ENCODE measurements at regions not wholly inside any gene's neighbourhood (a gene's known extent, or its start where the extent isn't known, plus 50 kb on each side); places are given as distances from the start of the nearest gene placed in this dataset.
"Not testable (repeated sequence)": the region's sequence is repeated elsewhere in the genome, so short reads cannot be mapped to it uniquely, and the experiment has no call there.

DNA sequence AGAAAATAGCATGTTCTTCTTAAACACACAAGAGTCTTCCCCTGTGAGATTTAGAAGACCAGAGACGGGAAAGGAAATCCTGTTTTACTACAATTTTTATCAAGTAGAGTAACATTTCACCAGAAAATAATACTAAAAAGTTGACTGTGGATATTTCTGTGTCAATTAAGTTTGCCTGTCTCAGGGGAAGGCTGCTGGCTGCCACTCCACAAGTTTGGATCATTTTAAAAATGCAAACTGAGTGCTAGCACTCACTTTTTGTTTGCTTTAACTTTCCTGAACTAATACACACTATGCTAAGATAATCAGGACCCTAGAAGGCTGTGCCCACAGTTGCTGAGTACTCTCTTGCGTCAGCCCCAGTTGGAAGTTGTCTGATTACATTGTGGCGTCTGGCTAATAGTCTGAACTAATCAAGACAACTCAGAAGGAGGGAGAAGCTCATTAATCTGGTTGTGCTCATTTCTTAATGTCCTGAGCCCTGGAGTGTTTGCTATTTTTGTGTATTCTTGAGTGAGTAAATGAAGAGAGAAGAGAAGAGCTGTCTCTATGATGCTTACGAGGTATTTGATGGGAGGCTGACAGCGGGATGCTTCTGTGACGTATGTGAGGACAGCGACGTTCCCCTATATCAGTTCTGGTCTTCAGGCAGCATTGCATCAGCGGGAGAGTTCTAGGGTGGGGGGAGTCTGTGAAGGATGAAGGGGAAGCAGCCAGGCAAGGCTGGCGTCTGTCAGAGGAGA, 664.2 kb downstream of the QKI start:
- no peak overlapping the region for H3K27ac ChIP-seq
- no peaks in the 10 kb centered on the region for H3K36me3 ChIP-seq
- no peak for TF ChIP-seq POLR2A (IDR thresholded peaks at IDR 0.05)
- TF ChIP-seq, protein P1, sequence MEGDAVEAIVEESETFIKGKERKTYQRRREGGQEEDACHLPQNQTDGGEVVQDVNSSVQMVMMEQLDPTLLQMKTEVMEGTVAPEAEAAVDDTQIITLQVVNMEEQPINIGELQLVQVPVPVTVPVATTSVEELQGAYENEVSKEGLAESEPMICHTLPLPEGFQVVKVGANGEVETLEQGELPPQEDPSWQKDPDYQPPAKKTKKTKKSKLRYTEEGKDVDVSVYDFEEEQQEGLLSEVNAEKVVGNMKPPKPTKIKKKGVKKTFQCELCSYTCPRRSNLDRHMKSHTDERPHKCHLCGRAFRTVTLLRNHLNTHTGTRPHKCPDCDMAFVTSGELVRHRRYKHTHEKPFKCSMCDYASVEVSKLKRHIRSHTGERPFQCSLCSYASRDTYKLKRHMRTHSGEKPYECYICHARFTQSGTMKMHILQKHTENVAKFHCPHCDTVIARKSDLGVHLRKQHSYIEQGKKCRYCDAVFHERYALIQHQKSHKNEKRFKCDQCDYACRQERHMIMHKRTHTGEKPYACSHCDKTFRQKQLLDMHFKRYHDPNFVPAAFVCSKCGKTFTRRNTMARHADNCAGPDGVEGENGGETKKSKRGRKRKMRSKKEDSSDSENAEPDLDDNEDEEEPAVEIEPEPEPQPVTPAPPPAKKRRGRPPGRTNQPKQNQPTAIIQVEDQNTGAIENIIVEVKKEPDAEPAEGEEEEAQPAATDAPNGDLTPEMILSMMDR (IDR thresholded peaks at IDR 0.05), result no peak
- TF ChIP-seq POLR2AphosphoS5 (IDR thresholded peaks at IDR 0.05), result no peak
- DNase-seq (ENCODE audit: low spot score), result no peak
- no peaks in the 10 kb centered on the region for H3K27me3 ChIP-seq (replicated peaks; ENCODE audit: insufficient read depth)
- 76% methylated on average over 10 of the region's 10 CpGs for WGBS
- intact Hi-C loops (cut with DNase I), result no loop called here
- no peaks in the 10 kb centered on the region for H3K4me1 ChIP-seq (replicated peaks)
- no peaks in the 10 kb centered on the region for H3K9me3 ChIP-seq
- H3K4me3 ChIP-seq, result no peak overlapping the region

DNA sequence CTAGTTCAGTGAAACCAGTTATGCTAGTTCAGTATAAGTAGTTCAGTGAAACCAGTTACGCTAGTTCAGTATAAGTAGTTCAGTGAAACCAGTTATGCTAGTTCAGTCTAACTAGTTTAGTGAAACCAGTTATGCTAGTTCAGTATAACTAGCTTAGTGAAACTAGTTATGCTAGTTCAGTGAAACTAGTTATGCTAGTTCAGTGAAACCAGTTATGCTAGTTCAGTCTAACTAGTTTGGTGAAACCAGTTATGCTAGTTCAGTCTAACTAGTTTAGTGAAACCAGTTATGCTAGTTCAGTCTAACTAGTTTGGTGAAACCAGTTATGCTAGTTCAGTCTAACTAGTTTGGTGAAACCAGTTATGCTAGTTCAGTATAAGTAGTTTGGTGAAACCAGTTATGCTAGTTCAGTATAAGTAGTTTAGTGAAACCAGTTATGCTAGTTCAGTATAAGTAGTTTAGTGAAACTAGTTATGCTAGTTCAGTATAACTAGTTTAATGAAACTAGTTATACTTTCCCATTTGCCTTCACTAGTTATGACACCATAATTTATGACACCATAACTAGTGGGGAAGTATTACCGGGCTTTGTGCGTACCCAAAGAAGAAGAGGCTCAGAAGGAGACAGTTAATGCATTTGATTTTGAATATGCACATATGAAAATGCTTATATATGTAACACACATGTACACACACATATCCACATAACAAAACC, 662.5 kb downstream of the QKI start:
- intact Hi-C loops (cut with DNase I); DNase-seq (ENCODE audit: low spot score); H3K9me3 ChIP-seq; H3K4me3 ChIP-seq; H3K36me3 ChIP-seq; H3K4me1 ChIP-seq (replicated peaks); H3K27ac ChIP-seq; H3K27me3 ChIP-seq (replicated peaks; ENCODE audit: insufficient read depth): not testable (repeated sequence)
- WGBS, result 61% methylated on average over 3 of the region's 3 CpGs

DNA sequence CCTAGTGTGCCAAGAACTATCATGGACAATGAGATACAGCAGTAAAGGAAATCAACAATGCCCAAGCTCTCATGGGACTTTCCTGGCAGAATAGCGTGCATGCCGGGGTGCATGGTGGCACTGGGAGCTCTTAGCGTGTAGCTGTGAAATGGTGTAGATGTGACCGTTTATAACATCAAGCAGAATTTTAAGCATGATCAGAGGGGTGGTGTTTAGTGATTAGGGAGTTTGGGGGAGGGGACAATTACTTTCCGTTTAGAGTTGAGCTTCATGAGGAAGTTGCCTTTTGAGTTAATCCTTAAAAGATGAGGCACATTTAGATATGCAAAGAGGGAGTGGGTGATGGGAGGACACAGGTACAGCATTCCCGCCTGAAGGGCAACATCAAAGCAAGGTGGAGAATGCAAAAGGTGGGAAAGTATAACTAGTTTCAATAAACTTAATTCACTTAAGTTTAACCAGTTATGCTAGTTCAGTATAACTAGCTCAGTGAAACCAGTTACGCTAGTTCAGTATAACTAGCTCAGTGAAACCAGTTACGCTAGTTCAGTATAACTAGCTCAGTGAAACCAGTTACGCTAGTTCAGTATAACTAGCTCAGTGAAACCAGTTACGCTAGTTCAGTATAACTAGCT, 661.6 kb downstream of the QKI start:
- intact Hi-C loops (cut with DNase I), result no loop called here
- WGBS, result 91% methylated on average over 9 of the region's 10 CpGs
- Histone ChIP-seq H3K4me3 (no peak overlapping the region), H3K9me3 (no peaks in the 10 kb centered on the region), H3K27ac (no peak overlapping the region), H3K27me3 (replicated peaks; ENCODE audit: insufficient read depth) (no peaks in the 10 kb centered on the region), H3K4me1 (replicated peaks) (no peaks in the 10 kb centered on the region), H3K36me3 (no peaks in the 10 kb centered on the region)
- TF ChIP-seq POLR2AphosphoS5 (IDR thresholded peaks at IDR 0.05) (no peak), POLR2A (IDR thresholded peaks at IDR 0.05) (no peak)
- TF ChIP-seq, protein P1 (IDR thresholded peaks at IDR 0.05), result no peak
- DNase-seq (ENCODE audit: low spot score), result no peak

DNA sequence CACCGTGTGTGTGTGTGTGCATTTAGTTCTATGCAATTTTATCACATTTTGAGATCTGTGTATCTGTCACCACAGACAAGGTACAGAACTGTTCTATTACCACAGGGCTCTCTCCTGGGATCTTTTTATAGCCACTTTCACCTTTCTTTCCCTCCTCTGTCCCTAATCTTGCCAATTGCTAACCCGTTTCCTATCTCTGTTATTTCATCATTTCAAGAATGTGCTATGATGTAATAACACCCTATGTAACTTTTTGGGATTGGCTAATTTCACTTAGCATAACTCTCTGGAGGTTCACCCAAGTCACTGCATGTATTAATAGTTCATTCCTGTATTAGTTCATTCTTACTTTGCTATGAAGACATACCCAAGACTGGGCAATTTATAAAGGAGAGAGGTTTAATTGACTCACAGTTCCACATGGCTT, 657.7 kb downstream of the QKI start:
- H3K9me3 ChIP-seq, result no peaks in the 10 kb centered on the region
- intact Hi-C loops (cut with DNase I), result no loop called here
- DNase-seq (ENCODE audit: low spot score), result no peak
- H3K27ac ChIP-seq, result no peak overlapping the region
- 27% methylated on average over 2 of the region's 2 CpGs for WGBS
- H3K4me1 ChIP-seq (replicated peaks), result no peaks in the 10 kb centered on the region
- H3K36me3 ChIP-seq, result no peaks in the 10 kb centered on the region
- no peaks in the 10 kb centered on the region for H3K27me3 ChIP-seq (replicated peaks; ENCODE audit: insufficient read depth)
- TF ChIP-seq POLR2AphosphoS5 (IDR thresholded peaks at IDR 0.05) (no peak), POLR2A (IDR thresholded peaks at IDR 0.05) (no peak)
- TF ChIP-seq, protein P1 (IDR thresholded peaks at IDR 0.05), result no peak
- no peak overlapping the region for H3K4me3 ChIP-seq

DNA sequence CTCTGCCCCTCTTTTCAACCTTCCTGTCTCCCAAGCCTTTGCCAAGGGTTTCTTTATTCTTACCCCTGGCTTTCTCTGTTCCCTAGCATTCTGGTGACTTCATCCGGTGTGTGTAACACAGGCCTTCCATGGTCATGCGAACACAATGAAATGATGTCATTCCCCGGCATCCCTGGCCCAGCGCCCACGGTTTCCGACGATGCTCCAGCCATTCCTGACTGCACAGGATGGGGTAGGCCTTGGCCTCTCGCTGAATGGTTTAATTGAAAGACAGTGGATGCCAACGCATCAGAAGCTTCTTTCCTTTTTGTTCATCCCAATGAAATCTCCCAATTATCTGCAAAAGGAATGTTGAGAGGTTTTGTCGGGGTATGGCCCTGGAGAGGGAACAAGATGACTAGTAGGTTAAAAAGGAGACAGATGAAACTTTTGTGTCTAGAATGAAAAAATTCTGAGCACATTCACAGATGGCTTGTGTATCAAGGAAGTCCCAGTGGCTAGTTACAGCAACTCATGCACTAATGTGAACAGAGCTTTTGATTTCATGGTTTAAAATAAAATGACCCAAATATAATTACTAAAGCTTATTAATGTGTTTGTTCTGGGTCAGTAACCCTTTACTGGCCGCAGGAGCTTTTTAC, 655.0 kb downstream of the QKI start:
- Histone ChIP-seq H3K27me3 (replicated peaks; ENCODE audit: insufficient read depth) (no peaks in the 10 kb centered on the region), H3K36me3 (no peaks in the 10 kb centered on the region), H3K4me3 (no peak overlapping the region), H3K9me3 (no peaks in the 10 kb centered on the region), H3K4me1 (replicated peaks) (no peaks in the 10 kb centered on the region), H3K27ac (no peak overlapping the region)
- DNase-seq (ENCODE audit: low spot score), result no peak
- no peak for TF ChIP-seq POLR2AphosphoS5 (IDR thresholded peaks at IDR 0.05)
- TF ChIP-seq, protein P1 (IDR thresholded peaks at IDR 0.05), result no peak
- no peak for TF ChIP-seq POLR2A (IDR thresholded peaks at IDR 0.05)
- intact Hi-C loops (cut with DNase I), result no loop called here
- WGBS, result 88% methylated on average over 11 of the region's 11 CpGs
